ENCODE measurements at regions not wholly inside any gene's neighbourhood (a gene's known extent, or its start where the extent isn't known, plus 50 kb on each side); places are given as distances from the start of the nearest gene placed in this dataset.

GRCh38 chr4:66805582-66805981 is 739.7 kb downstream of the CENPC start:
- TF ChIP-seq CEBPB (IDR thresholded peaks at IDR 0.05) (no peak), TAF1 (IDR thresholded peaks at IDR 0.05; ENCODE audit: low read depth) (no peak), EP300 (IDR thresholded peaks at IDR 0.05; ENCODE audit: borderline replicate concordance) (no peak), NFIC (IDR thresholded peaks at IDR 0.05) (no peak), MAX (IDR thresholded peaks at IDR 0.05) (no peak), REST (IDR thresholded peaks at IDR 0.05; ENCODE audit: low read depth) (no peak), RAD21 (IDR thresholded peaks at IDR 0.05; ENCODE audit: low read depth) (no peak), CREB1 (IDR thresholded peaks at IDR 0.05; ENCODE audit: low read depth) (no peak)
